ENCODE measurements at regions not wholly inside any gene's neighbourhood (a gene's known extent, or its start where the extent isn't known, plus 50 kb on each side); places are given as distances from the start of the nearest gene placed in this dataset.

GRCh38 chr6:140486450-140487361 lies 1112.3 kb upstream of the CITED2 start:
- Histone ChIP-seq H3K36me3 (no peaks in the 10 kb centered on the region), H3K9me3 (peaks cover 4% of the 10 kb centered on the region), H3K27ac (peak overlapping the region; percentile 42), H3K4me3 (no peak overlapping the region), H3K27me3 (no peaks in the 10 kb centered on the region), H3K4me1 (peaks cover 16% of the 10 kb centered on the region)
- 54% methylated on average over 3 of the region's 3 CpGs for WGBS
- TF ChIP-seq POLR2A (IDR thresholded peaks at IDR 0.05) = no peak
- TF ChIP-seq EP300 (IDR thresholded peaks at IDR 0.05) = no peak
- no peak for TF ChIP-seq POLR2AphosphoS5 (IDR thresholded peaks at IDR 0.05)
- TF ChIP-seq CTCF (IDR thresholded peaks at IDR 0.05) = no peak
- no peak for DNase-seq (ENCODE audit: low spot score in 2 of 2)

GRCh38 chr6:140485740-140486449 lies 1111.4 kb upstream of the CITED2 start:
- Histone ChIP-seq H3K4me3 (no peak overlapping the region), H3K4me1 (peaks cover 16% of the 10 kb centered on the region), H3K27me3 (no peaks in the 10 kb centered on the region), H3K36me3 (no peaks in the 10 kb centered on the region), H3K9me3 (peaks cover 4% of the 10 kb centered on the region), H3K27ac (peak overlapping the region; percentile 42)
- WGBS = 45% methylated on average over 6 of the region's 6 CpGs
- TF ChIP-seq CTCF (IDR thresholded peaks at IDR 0.05) = no peak
- no peak for TF ChIP-seq POLR2A (IDR thresholded peaks at IDR 0.05)
- no peak for TF ChIP-seq POLR2AphosphoS5 (IDR thresholded peaks at IDR 0.05)
- TF ChIP-seq EP300 (IDR thresholded peaks at IDR 0.05) = no peak
- no peak for DNase-seq (ENCODE audit: low spot score in 2 of 2)

GRCh38 chr6:140480852-140481251 lies 1106.4 kb upstream of the CITED2 start:
- WGBS = 11% methylated on average over 2 of the region's 2 CpGs
- TF ChIP-seq POLR2A (IDR thresholded peaks at IDR 0.05) (no peak), CTCF (IDR thresholded peaks at IDR 0.05) (no peak), EP300 (IDR thresholded peaks at IDR 0.05) (no peak), POLR2AphosphoS5 (IDR thresholded peaks at IDR 0.05) (no peak)
- Histone ChIP-seq H3K36me3 (no peaks in the 10 kb centered on the region), H3K27ac (no peak overlapping the region), H3K9me3 (no peaks in the 10 kb centered on the region), H3K27me3 (no peaks in the 10 kb centered on the region), H3K4me3 (no peak overlapping the region), H3K4me1 (peaks cover 4% of the 10 kb centered on the region)
- DNase-seq (ENCODE audit: low spot score in 2 of 2) = no peak

GRCh38 chr6:140478631-140479030 lies 1104.2 kb upstream of the CITED2 start:
- TF ChIP-seq POLR2AphosphoS5 (IDR thresholded peaks at IDR 0.05) (no peak), POLR2A (IDR thresholded peaks at IDR 0.05) (no peak), CTCF (IDR thresholded peaks at IDR 0.05) (no peak), EP300 (IDR thresholded peaks at IDR 0.05) (no peak)
- Histone ChIP-seq H3K27me3 (no peaks in the 10 kb centered on the region), H3K27ac (no peak overlapping the region), H3K4me1 (peaks cover 2% of the 10 kb centered on the region), H3K4me3 (no peak overlapping the region), H3K36me3 (no peaks in the 10 kb centered on the region), H3K9me3 (no peaks in the 10 kb centered on the region)
- DNase-seq (ENCODE audit: low spot score in 2 of 2) = no peak
- WGBS = 90% methylated on average over 3 of the region's 3 CpGs

GRCh38 chr6:140475086-140475485 lies 1100.6 kb upstream of the CITED2 start:
- no peak overlapping the region for H3K4me3 ChIP-seq
- peaks cover 2% of the 10 kb centered on the region for H3K4me1 ChIP-seq
- TF ChIP-seq POLR2A (IDR thresholded peaks at IDR 0.05) (no peak), CTCF (IDR thresholded peaks at IDR 0.05) (no peak), POLR2AphosphoS5 (IDR thresholded peaks at IDR 0.05) (no peak), EP300 (IDR thresholded peaks at IDR 0.05) (no peak)
- no peak for DNase-seq (ENCODE audit: low spot score in 2 of 2)
- no peaks in the 10 kb centered on the region for H3K9me3 ChIP-seq
- H3K36me3 ChIP-seq = no peaks in the 10 kb centered on the region
- 61% methylated on average over 2 of the region's 2 CpGs for WGBS
- no peaks in the 10 kb centered on the region for H3K27me3 ChIP-seq
- no peak overlapping the region for H3K27ac ChIP-seq
